GM19035 (cell line): ENCODE measurements at regions not wholly inside any gene's neighbourhood (a gene's known extent, or its start where the extent isn't known, plus 50 kb on each side); places are given as distances from the start of the nearest gene placed in this dataset.

Source experiments
- ATAC-seq: cut with Tn5 transposase; IDR thresholded peaks from one replicate; pipeline ENCODE4 v1.9.1; 2021; ENCODE audit not compliant: unreplicated experiment

DNA sequence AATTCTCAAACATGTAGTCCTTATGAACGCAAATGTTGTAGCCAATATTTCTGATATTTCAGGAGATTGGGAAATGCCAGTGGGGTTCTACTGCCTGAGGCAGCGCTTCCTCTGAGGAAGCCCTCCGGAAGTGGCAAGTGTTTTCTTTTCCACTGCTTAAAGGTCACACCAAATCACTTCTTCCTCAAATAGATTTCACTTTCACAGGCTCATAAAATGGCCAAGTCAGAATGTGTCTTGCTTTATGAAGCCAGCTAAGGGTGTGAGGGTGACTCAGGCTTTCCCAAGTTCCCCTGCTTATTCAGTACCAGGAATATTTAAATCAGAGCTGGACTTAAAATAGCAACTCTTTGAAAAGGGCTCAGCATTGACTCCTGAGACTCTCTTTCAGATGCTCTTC lies 514.2 kb upstream of the DIPK2B start:
- no peak for ATAC-seq

DNA sequence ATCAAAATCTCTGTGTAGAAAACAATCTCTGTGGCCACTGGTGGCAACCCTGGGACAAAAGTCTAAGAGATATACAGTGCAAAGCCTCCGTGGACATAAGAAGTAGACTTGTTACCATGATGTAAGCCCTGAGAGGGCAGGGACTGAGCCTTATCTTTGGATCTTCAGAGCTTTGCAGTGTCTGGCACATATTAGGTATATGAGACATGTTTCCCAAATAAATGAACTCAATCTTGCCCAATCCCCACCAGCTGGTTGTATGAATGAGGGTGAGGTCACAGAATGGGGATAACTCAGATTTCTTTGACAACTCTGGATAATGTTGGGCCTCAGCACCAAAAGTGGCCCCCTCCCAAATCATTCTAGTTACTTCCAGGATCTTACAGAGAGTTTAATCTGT lies 511.4 kb upstream of the DIPK2B start:
- ATAC-seq, result no peak

DNA sequence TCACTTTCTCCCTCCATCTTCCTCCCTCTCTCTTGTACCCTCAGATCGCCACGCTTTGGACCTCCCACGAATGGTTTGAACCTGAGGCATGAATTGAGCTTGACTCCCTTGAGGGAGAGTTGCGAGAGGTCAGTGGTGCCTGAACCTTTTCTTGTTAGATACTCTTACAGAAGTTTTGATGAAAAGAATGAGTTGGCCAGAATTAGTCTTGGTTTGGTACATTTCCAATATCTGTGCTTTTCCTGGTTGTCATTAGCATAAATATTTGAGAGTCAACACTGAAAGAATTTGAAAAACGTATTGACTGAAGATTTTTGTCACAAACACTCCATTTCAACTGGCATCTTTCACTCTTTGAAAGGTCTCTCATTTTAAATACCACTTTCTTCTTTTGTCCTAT lies 510.6 kb upstream of the DIPK2B start:
- ATAC-seq, result no peak

DNA sequence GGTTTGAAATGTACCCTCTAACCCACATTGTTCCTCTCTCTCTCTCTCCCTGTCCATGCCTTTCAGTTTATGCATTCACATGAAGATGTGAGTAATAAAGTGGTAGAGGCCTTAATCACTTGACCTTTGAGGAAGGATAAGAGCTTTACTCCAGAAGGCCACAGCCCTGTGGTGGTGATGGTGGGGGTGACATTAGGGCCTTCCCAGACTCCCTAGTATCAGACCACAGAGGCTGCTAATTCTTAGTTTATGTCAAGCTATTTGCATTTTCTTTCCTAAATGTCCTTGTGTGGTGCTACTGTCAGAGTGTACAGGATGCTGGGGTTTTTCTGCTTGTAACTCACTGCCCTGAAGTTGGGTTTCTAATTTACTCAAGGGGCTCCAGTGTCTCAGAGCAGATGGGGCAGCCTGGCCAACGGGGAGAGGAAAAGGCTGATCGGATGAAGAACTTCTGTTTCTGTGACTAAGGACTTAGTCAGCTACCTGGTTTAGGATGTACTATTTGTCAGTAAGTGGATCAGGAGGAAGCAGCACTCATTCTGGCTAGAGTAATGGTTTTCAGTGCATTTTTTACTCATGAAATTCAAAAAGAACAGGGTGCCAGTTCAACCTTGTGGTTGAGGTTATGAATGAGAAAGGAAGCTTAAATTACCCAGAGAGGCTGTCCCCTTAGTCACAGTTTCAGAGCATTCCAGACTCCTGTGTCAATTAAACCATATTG lies 509.6 kb upstream of the DIPK2B start:
- peak; percentile 86 for ATAC-seq

DNA sequence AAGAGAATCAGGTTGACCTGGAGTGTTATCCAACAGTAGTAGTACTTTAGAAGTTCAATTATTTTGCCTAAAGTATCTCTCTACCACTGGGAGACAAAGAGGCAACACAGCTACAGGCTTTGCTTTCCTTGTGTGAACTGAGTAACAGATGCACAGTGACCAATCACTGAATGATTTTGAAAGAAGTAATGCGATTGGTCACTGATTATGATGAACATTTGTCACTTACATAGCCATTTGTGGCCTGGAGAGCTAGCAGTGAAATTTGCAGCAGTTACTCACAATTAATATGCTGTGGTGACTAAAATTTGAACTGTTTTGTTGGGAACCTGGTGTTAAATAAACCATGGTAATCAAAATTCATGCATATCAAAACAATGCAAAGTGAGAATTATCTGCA lies 508.7 kb upstream of the DIPK2B start:
- no peak for ATAC-seq

DNA sequence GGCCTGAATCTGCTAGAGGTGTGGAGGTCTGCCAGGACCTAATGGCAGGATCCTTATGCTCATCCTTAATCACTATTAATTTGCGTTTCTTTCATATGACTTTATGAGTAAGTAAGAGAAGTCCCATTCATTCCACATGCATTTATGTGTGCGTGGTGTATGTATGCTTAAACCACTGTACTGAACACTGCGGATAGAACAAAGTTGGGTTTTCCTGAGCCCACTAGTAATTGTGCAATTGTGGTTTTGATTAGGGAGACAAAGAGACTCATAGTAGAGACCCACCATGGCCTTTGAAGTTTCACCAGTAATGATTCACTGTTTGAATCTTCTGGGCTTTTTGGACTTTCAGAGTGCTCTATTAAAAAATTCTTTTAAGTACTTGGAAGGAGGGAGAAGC lies 498.5 kb upstream of the DIPK2B start:
- ATAC-seq, result no peak

DNA sequence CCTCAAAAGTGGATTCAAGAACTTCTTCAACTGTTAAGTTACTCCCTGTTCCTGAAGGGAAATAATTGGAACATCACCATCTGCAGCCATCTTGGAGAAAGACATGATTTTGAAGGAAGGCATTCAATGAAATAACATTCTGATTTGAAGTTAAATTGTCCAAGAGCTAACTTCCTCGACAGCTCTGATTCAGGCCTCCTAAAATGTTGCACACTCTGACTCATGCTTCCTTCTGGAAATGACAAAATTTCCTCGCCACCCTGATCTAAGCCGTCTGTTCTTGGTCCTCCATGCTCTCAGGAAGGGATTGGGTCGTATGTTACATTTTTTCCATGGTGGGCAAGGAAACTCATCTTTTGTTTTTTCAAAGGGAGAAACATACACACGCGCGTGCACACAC lies 496.9 kb upstream of the DIPK2B start:
- ATAC-seq, result no peak

DNA sequence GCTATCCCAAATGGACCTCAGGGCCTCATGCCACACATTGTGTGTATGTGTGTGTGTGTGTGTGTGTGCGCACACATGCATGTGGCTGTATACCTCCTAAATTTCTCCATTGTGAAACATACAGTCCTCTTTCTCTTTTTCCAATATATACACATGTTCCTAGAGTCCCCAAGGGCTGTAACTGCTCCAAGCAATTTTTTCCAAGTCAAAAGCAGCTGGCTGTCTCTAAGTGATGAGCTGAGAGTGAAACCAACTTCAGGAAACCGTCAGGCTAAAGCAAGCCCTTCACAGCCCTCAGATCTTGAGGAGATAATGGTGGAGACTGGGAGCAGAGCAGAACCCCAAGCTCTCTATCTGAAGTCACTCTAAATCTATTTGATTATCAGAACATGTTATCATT lies 496.1 kb upstream of the DIPK2B start:
- ATAC-seq, result no peak

DNA sequence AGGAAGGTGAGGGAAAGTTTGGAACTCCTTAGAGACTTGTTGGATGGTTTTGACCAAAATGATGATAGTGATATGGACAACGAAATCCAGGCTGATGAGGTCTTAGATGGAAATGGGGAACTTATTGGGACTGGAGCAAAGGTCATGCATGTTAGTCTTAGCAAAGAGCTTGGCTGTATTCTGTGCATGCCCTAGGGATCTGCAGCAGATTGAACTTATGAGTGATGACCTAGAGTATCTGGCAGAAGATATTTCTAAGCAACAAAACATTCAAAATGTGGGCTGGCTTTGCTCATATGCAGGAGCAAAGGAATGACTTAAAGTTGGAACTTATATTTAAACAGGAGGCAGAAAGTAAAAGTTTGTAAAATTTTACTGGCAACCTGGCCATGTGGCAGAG lies 489.3 kb upstream of the DIPK2B start:
- no peak for ATAC-seq

DNA sequence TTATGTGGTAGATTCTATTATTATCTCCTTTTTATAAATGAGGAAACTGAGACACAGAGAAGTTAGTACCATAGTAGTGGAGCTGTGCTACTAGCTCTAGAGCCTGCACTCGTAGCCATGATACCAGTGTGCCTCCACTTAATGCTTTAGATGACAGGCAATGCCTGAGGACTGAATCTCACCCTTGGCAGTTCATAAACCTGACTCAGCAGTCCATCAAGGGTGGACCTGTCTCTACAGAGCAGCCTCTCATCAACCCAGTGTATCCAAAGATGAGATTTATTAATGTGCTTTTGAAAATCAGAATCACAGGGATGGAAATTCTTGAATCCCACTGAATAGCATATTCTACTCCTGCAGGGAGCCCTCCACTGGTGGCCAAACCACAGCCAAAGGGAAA lies 483.2 kb upstream of the DIPK2B start:
- no peak for ATAC-seq

DNA sequence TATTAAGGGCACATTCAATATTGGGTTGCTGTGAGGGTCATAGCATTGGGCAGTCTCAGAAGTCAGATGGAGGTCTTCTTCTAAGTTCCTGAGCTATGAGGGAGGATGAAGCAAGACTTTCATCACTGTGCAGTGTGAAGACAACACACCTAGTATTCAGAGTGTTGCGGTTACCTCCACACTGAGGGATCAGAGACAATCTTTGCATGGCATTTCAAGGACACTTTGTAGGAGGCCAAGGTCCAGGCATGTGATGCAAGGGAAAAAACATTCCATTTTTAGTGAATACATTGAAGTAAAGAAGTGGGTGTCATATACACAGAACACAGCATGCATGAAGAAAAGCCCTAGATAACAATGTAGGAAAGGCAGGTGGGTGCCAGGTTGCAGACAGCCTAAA lies 481.2 kb upstream of the DIPK2B start:
- no peak for ATAC-seq

DNA sequence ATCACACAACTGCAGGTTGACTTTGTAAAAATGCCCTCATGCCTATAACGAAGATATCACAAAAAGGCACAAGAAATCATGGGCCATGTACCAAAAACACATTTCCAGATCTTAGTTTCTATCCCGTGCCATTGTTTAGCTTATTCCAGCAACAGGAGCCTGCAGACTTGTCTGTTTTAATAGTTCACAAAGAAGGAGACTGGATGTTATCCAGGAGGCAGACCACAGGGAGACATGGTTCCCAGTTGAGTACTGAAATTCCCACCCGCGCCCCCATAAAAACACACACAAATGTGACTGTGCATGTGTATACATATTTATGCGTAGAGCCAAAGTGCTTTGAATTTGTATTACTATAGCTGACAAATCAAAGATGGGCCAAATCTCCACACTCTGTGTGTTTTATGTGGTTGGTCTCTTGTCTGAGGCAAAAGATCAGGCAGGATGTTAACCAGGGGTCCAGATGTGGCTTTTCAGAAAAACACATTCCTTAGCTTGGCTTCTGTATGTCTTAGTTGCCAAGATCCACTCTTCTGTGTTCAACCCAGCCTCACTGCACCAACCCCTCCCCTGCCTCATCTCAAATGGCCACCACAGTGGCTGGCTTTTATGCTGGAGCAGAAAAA lies 469.2 kb upstream of the DIPK2B start:
- ATAC-seq, result no peak

DNA sequence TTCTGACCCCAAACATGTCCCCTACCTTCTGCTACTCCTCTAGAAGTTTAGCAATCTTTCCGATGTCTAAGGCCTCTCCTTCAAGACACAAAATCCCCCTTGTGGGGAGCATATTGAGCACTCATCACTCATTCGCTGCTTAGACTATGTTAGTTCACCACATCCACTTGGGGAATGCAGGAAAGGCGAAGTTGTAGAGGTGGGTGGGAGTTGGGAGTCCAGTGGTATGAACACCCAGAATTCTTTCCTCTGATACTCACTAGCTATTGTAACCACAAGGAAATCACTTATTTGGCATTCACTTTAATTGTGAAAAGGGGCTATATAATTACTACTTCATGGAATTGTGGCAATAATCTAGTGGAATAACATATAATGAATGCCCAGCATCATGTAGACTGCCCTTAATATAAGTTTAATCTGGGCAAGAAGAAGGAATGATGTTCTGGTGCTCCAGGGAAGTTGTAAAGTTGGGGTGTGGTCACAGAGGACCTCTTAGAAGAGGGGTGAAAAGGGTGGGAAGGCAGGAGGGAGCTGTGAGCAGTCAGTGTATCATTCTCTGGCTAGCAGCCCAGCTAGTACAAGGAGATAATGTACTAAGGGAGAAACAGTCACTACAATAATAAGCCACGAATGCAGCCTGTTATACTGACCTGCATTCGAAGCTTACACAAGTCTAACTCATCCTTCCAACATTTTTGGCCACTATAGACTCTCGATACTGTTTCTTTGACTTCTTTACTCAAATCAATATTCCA lies 468.2 kb upstream of the DIPK2B start:
- ATAC-seq, result no peak

DNA sequence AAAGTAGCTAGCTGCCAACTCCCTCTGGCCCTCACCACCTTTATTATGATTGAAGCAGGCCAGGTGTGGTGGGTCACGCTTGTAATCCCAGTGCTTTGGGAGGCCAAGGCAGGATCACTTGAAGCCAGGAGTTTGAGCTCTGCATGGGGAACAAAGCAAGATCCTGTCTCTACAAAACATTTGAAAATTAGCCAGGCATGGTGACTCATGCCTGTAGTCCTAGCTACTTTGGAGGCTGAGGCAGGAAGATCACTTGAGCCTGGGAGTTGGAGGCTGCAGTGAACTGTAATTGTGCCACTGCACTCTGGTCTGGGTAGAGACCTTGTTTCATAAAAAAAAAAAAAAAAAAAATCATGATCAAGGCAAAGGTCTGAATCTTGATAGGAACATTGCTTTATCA lies 467.0 kb upstream of the DIPK2B start:
- no peak for ATAC-seq

DNA sequence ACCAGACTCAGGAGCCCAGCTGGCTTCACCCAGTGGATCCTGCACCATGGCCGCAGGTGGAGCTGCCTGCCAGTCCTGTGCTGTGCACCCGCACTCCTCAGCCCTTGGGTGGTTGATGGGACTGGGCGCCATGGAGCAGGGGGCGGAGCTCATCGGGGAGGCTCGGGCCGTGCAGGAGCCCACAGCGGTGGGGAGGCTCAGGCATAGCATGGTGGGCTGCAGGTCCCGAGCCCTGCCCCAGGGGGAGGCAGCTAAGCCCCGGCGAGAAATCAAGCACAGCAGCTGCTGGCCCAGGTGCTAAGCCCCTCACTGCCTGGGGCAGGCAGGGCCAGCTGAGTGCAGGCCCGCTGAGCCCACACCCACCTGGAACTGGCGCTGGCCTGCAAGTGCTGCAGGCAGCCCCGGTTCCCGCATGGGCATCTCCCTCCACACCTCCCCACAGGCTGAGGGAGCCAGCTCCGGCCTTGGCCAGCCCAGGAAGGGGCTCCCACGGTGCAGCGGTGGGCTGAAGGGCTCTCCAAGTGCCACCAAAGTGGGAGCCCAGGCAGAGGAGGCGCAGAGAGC lies 464.1 kb upstream of the DIPK2B start:
- no peak for ATAC-seq

DNA sequence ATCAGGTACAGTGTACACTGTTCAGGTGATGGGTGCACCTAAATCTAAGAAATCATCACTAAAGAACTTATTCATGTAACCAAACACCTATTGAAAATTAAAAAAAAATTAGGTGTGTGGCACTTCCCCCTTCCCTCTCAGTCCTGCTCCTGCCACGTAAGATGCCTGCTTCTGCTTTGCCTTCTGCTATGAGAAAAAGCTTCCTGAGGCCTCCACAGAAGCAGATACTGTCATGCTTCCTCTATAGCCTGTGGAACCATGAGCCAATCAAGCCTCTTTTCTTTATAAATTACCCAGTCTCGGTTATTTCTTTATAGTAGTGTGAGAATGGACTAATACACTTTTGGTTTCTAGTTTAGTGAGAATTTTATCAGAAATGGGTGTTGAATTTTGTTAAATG lies 459.8 kb upstream of the DIPK2B start:
- ATAC-seq, result no peak

DNA sequence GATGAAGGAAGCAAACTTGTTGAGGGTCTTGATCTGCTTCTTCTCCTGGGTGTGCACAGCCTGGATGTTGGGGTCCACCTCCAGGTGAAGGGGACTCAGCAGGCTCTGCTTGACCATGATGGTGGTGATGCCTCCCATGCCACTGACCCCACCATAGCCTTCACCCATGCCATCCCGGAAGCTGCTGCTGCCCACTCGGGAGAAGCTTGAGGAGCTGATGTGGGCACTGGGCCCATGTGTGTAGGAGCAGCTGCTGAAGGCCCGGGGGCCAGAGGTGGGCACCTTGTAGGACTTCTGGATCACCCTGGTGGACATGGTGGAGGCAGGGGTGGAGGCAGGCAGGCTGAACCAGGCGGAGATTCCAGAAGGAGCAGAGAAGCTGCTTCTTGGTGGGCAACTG lies 432.7 kb upstream of the DIPK2B start:
- no peak for ATAC-seq

DNA sequence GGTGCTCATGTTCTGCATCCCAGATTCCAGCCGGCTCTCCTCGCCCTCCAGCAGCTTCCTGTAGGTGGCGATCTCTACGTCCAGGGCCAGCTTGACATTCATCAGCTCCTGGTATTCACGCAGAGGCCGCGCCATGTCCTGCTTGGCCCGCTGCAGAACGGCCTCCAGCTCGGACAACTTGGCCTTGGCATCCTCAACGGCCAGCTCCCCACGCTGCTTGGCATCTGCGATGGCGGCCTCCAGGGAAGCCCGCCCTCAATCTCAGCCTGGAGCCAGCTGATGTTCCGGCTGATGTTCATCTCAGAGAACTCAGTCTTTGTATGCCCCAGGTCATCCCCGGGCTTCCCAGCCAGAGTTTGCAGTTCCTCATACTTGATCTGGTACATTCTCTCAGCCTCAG lies 431.8 kb upstream of the DIPK2B start:
- ATAC-seq, result no peak

DNA sequence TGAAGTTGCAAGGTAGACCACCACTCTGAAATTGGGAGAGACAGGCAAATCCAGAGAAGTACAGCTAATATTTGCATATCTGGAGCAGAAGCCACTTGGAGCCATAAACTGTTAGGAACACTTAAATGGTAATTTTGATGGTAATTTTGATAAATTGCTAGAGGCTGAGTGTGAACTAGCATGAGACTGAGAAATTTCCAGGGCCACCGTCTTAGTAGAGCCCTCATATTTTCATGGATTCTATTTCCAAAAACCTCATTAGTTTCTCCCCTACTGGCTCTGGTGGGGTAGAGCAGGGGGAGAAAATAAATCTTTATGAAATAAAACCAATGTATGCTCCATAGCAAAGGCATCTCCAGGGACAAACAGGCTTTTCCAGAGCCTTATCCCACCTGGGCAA lies 429.4 kb upstream of the DIPK2B start:
- no peak for ATAC-seq

DNA sequence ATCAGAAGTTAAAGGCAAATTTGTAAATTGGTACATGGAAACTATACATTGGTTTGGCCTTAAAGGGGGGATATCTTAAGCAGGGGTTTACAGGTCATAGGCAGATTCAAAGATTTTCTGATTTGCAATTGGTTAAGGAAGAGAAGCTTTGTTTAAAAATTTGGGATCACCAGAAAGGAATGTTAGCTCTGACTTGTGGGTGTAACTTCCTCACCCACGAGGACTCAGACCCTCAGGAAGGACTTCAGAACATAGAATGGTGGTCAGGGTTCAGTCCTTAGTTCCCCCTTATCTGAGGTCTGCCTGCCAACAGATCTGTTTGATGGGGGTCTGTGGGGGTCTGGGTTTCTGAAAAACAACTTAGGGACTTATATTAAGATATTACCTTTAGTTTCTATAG lies 427.4 kb upstream of the DIPK2B start:
- no peak for ATAC-seq

DNA sequence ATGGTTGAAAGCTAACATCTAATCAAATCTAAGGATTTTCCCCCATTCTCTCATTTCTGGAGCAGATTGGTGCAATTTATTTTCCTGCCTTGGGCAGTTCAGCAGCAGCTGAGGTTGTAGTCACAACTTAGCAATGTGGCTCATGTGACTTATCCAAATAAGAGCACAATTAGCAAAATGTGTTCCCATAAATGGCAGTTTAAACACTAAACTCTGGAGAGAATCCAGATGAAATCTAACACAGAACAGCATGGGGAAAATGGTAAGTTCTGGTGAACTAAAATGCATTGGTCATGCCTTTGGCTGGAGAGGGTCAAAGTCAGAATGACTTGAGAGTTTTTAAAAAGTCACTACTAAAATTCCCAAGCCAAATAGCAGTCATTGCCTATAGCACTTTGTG lies 422.6 kb upstream of the DIPK2B start:
- no peak for ATAC-seq

DNA sequence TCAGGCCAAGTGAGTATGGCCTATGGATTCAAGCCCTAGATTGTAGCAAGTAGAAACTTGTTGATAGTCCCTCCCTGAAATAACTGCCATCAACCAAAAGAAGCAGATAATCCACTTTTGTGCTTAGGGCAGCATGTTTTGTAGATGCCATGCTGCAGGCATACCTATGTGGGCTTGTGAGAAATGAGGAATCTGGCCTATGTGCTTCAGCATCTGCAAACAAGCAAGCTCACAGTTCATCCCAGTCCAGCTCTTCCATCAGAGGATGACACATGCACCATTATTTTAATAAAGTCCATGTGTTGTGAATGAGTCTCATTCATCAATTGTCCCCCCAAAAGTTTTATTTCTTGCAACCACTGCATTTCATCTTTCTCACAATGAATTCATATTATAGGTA lies 421.9 kb upstream of the DIPK2B start:
- no peak for ATAC-seq
